ENCODE measurements at regions not wholly inside any gene's neighbourhood (a gene's known extent, or its start where the extent isn't known, plus 50 kb on each side); places are given as distances from the start of the nearest gene placed in this dataset.
"Not testable (repeated sequence)": the region's sequence is repeated elsewhere in the genome, so short reads cannot be mapped to it uniquely, and the experiment has no call there.

DNA sequence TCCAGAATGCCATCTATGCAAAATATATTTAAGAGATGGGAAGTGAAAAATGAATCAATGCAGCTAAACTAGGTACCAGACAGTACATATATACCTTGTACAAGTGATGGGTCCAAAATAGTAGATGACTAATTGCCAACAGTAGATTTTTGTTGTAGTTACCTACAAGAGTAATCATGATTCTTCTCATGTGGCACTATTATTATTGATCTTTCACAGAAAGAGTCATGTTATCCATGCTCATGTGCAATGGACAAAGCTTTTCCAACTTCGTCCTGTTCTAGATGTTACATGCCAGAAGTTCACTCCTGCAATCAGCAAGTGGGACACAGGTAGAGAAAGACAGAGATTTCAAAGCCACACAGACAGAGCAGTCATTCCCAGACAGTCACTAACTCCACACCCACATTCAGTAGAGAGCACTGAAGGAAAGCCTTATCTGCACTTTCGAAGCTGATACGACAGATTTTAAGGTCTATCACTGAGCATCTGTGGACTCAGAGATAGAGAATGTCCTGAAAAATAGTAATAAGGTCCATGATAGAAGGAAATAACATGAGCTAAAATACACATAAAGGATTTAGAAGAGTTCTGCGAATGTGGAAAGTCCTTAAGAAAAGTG lies 101.6 kb upstream of the ITPRID2 start:
- FAIRE-seq (no peak), DNase-seq (ENCODE audit: insufficient read length, low spot score) (no peak)
- TF ChIP-seq, protein P1, sequence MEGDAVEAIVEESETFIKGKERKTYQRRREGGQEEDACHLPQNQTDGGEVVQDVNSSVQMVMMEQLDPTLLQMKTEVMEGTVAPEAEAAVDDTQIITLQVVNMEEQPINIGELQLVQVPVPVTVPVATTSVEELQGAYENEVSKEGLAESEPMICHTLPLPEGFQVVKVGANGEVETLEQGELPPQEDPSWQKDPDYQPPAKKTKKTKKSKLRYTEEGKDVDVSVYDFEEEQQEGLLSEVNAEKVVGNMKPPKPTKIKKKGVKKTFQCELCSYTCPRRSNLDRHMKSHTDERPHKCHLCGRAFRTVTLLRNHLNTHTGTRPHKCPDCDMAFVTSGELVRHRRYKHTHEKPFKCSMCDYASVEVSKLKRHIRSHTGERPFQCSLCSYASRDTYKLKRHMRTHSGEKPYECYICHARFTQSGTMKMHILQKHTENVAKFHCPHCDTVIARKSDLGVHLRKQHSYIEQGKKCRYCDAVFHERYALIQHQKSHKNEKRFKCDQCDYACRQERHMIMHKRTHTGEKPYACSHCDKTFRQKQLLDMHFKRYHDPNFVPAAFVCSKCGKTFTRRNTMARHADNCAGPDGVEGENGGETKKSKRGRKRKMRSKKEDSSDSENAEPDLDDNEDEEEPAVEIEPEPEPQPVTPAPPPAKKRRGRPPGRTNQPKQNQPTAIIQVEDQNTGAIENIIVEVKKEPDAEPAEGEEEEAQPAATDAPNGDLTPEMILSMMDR (IDR thresholded peaks at IDR 0.05; ENCODE audit: insufficient read depth, missing control alignments), result no peak

DNA sequence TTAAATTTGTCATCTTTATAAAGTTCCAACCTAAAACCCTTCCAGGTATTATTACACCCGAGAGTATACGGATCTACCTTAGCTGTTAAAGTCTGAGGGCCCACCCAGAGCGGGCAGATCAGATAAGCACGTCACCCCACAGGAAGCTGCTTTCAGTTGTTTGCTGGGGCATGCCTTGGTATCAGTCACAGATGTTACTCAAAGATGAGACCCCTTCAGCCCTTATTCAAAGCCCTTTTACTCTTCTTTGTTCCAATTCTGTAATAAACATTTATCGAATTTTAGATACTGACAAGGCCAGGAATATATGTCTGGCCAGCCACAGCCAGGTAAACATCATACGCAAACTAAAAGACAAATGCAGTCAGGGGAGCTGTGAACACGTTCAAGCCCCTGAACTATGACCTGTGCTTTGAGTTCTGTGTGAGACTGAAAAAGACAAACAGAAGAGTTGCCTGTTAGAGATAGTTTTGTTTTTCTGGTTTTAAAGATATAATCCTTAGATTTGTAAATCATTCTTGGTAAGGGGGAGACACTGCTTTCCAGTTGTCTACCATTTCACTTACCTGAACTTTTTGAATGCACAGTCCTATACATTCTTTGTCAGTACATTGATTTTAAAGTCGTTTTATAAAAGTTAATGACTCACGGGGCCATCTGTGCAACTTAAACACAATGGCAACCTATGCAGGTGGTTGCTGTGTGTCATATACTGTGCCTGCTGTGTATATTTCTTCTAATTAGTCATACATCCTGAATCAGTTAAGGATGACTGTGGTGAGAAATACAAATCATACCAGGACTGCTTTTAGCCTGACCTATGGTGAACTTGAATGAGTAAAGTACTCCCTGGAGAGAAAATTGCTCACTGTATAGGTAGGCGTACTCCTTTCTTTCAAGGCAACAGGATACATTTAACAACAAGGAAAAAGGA lies 100.5 kb upstream of the ITPRID2 start:
- DNase-seq (ENCODE audit: insufficient read length, low spot score) (no peak), FAIRE-seq (no peak)
- TF ChIP-seq, protein P1 (IDR thresholded peaks at IDR 0.05; ENCODE audit: insufficient read depth, missing control alignments), result no peak

DNA sequence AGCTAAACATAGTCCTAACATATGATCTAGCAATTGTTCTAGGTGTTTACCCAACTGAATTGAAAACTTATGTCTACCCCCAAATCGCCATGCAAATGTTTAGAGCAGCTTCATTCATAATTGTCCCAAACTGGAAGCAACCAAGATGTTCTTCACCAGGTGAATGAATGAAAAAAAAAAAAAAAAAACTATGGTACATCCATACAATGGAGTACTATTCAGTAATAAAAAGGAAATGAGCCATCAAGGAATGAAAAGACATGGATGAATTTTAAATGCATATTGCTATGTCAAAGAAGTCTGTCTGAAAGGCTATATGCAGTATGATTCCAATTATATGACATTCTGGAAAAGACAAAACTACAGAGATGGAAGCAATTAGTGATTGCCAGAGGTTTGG lies 98.6 kb upstream of the ITPRID2 start:
- no peak for DNase-seq (ENCODE audit: insufficient read length, low spot score)
- TF ChIP-seq, protein P1 (IDR thresholded peaks at IDR 0.05; ENCODE audit: insufficient read depth, missing control alignments), result no peak
- FAIRE-seq, result no peak

DNA sequence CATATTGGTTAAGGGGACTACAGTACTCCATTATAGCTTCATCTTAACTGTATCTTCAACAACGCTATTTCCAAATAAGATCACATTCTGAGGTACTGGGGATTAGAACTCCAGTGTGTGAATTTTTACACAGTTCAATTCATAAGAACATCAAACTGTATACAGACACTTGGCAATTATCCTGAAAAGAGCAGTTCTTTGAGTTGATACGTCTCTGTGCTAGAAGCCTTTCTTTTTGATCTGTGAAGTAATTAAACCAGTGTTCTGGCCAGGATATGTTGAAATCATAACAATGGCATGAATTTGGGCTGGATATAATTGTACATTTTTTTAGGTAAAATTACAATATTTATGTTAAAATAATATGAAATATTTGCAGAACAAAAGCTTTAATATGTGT lies 93.5 kb upstream of the ITPRID2 start:
- DNase-seq (ENCODE audit: insufficient read length, low spot score) (no peak), FAIRE-seq (no peak)
- TF ChIP-seq, protein P1 (IDR thresholded peaks at IDR 0.05; ENCODE audit: insufficient read depth, missing control alignments), result no peak

DNA sequence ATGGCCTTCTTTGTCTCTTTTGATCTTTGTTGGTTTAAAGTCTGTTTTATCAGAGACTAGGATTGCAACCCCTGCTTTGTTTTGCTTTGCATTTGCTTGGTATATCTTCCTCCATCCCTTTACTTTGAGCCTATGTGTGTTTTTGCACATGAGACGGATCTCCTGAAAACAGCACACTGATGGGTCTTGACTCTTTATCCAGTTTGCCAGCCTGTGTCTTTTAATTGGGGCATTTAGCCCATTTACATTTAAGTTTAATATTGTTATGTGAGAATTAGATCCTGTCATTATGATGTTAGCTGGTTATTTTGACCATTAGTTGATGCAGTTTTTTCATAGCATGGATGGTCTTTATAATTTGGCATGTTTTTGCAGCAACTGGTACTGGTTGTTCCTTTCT lies 89.2 kb upstream of the ITPRID2 start:
- DNase-seq (ENCODE audit: insufficient read length, low spot score); FAIRE-seq: not testable (repeated sequence)

DNA sequence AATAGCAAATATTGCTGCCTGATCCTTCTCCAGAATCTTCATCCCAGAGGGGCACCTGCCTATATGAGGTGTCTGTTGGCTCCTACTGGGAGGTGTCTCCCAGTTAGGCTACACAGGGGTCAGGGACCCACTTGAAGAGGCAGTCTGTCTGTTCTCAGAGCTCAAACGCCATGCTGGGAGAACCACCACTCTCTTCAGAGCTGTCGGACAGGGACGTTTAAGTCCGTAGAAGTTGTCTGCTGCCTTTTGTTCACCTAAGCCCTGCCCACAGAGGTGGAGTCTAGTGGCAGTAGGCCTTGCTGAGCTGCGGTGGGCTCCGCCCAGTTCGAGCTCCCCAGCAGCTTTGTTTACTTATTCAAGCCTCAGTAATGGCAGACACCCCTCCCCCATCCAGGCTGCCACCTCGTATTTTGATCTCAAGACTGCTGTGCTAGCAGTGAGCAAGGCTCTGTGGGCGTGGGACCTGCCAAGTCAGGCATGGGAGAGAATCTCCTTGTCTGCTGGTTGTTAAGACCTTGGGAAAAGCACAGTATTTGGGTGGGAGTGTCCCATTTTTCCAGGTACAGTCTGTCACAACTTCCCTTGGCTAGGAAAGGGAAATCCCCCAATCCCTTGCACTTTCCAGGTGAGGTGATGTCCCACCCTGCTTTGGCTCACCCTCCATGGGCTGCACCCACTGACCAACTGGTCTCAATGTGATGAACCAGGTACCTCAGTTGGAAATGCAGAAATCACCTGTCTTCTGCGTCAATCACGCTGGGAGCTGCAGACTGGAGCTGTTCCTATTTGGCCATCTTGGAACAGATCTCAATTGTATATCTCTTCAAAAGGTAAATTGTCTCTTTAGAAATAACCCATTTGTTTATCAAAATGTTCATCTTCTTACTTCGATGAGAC lies 87.4 kb upstream of the ITPRID2 start:
- not testable (repeated sequence) for DNase-seq (ENCODE audit: insufficient read length, low spot score); FAIRE-seq

DNA sequence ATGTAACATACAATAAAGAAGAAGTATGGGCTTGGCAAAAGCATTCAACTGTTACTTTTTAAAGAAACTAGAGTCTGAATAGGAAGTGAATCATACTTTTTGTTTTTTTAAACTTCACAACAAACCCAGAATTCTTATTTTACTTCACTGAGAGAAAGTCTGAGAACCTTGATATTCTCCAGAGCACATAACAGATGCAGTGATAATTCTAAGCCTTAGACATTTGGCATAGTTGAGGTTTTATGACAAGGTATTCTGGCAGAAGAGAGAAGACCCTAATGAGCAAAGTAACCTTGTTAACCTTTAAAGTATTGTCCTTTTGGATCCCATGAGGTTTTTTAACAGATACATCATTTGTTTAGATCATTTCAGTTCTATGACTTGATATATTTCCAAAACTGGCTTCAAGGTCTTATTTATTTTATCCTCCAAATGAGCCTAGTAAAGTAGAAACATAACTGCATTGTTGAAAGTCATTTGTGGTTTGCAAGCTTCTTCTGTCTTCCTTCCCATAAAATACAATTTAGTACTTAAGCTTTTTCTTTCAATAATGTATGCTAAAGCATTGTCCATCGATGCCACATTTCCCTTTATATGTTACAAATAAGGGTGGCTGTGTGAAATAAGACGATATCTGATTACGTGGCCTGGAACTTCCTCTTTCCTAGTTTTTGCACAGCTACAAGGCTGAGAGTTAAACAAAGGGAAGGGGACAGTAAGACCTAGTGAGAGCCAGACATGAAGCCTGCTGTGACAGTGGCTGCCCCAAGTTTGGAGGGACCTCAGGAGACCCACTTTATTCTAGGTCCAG lies 86.1 kb upstream of the ITPRID2 start:
- DNase-seq (ENCODE audit: insufficient read length, low spot score) (no peak), FAIRE-seq (no peak)
- TF ChIP-seq, protein P1 (IDR thresholded peaks at IDR 0.05; ENCODE audit: insufficient read depth, missing control alignments), result no peak
